Skeletal muscle satellite cell (primary cell): ENCODE measurements at regions not wholly inside any gene's neighbourhood (a gene's known extent, or its start where the extent isn't known, plus 50 kb on each side); places are given as distances from the start of the nearest gene placed in this dataset.

Experiments
- H3K27me3 ChIP-seq: 2 replicates; pipeline ENCODE4 v1.7.0; 2013; ENCODE audit warnings: low read length; ENCODE audit not compliant: control insufficient read depth, insufficient read depth
- H3K36me3 ChIP-seq: 2 replicates; pipeline ENCODE4 v1.7.0; 2013; ENCODE audit warnings: mild to moderate bottlenecking, control low read depth, low read length; ENCODE audit not compliant: insufficient read depth
- H3K4me1 ChIP-seq: 2 replicates; pipeline ENCODE4 v1.7.0; 2013; ENCODE audit warnings: low read length; ENCODE audit not compliant: control insufficient read depth, insufficient read depth
- H3K4me2 ChIP-seq: 2 replicates; pipeline ENCODE4 v1.7.0; 2013; ENCODE audit warnings: mild to moderate bottlenecking, low read length
- H3K4me3 ChIP-seq: 2 replicates; pipeline ENCODE4 v1.7.0; 2013; ENCODE audit warnings: low read length
- H3K9ac ChIP-seq: 2 replicates; pipeline ENCODE4 v1.7.0; 2013; ENCODE audit warnings: mild to moderate bottlenecking, low read depth, low read length, moderate library complexity
- H3K9me3 ChIP-seq: replicated peaks from 2 replicates; pipeline ENCODE4 v1.7.0; 2013; ENCODE audit warnings: mild to moderate bottlenecking, control low read depth, low read length

- no peaks in the 10 kb centered on the region for H3K27me3 ChIP-seq
- H3K4me2 ChIP-seq: no peak overlapping the region
- no peaks in the 10 kb centered on the region for H3K36me3 ChIP-seq
- H3K9ac ChIP-seq: no peak overlapping the region
- H3K4me3 ChIP-seq: no peak overlapping the region
- no peaks in the 10 kb centered on the region for H3K9me3 ChIP-seq
- H3K4me1 ChIP-seq: peaks cover 4% of the 10 kb centered on the region
These were observed 268.6 kb downstream of the SETD4 start for GRCh38 chr21:35791541-35792325.

GRCh38 chr21:35783721-35784120, 276.6 kb downstream of the SETD4 start:
- Histone ChIP-seq H3K4me2 (no peak overlapping the region), H3K36me3 (no peaks in the 10 kb centered on the region), H3K4me3 (no peak overlapping the region), H3K4me1 (peaks cover 17% of the 10 kb centered on the region), H3K9me3 (no peaks in the 10 kb centered on the region), H3K27me3 (no peaks in the 10 kb centered on the region), H3K9ac (no peak overlapping the region)

GRCh38 chr21:35782667-35783066, 277.7 kb downstream of the SETD4 start:
- no peak overlapping the region for H3K9ac ChIP-seq
- H3K27me3 ChIP-seq: no peaks in the 10 kb centered on the region
- no peak overlapping the region for H3K4me2 ChIP-seq

GRCh38 chr21:35780983-35781382, 279.3 kb downstream of the SETD4 start:
- H3K4me3 ChIP-seq: no peak overlapping the region

More at GRCh38 chr21:35782667-35783066, 277.7 kb downstream of the SETD4 start:
- H3K4me3 ChIP-seq: no peak overlapping the region
- peaks cover 17% of the 10 kb centered on the region for H3K4me1 ChIP-seq
- peaks cover 9% of the 10 kb centered on the region for H3K9me3 ChIP-seq
- H3K36me3 ChIP-seq: no peaks in the 10 kb centered on the region

GRCh38 chr21:35779690-35780570, 280.4 kb downstream of the SETD4 start:
- Histone ChIP-seq H3K4me3 (peak overlapping the region; percentile 3), H3K4me1 (peaks cover 17% of the 10 kb centered on the region), H3K36me3 (no peaks in the 10 kb centered on the region), H3K9me3 (peaks cover 9% of the 10 kb centered on the region), H3K4me2 (peak overlapping the region; percentile 42), H3K27me3 (no peaks in the 10 kb centered on the region), H3K9ac (peak overlapping the region; percentile 55)

More at GRCh38 chr21:35780983-35781382, 279.3 kb downstream of the SETD4 start:
- H3K27me3 ChIP-seq: no peaks in the 10 kb centered on the region
- peaks cover 17% of the 10 kb centered on the region for H3K4me1 ChIP-seq
- peaks cover 9% of the 10 kb centered on the region for H3K9me3 ChIP-seq
- no peak overlapping the region for H3K4me2 ChIP-seq
- H3K9ac ChIP-seq: no peak overlapping the region
- H3K36me3 ChIP-seq: no peaks in the 10 kb centered on the region

GRCh38 chr21:35779167-35779566, 281.2 kb downstream of the SETD4 start:
- Histone ChIP-seq H3K9ac (peak overlapping the region; percentile 33), H3K4me3 (no peak overlapping the region), H3K4me1 (peaks cover 17% of the 10 kb centered on the region), H3K27me3 (no peaks in the 10 kb centered on the region), H3K4me2 (peak overlapping the region; percentile 34), H3K36me3 (no peaks in the 10 kb centered on the region), H3K9me3 (peaks cover 9% of the 10 kb centered on the region)

- peaks cover 9% of the 10 kb centered on the region for H3K9me3 ChIP-seq
- H3K36me3 ChIP-seq: no peaks in the 10 kb centered on the region
- no peak overlapping the region for H3K9ac ChIP-seq
- H3K4me2 ChIP-seq: no peak overlapping the region
- H3K27me3 ChIP-seq: no peaks in the 10 kb centered on the region
- no peak overlapping the region for H3K4me3 ChIP-seq
- H3K4me1 ChIP-seq: peaks cover 31% of the 10 kb centered on the region
These were observed 283.2 kb downstream of the SETD4 start for GRCh38 chr21:35777081-35777480.

GRCh38 chr21:35775778-35776544, 284.4 kb downstream of the SETD4 start:
- Histone ChIP-seq H3K27me3 (no peaks in the 10 kb centered on the region), H3K36me3 (no peaks in the 10 kb centered on the region), H3K4me2 (no peak overlapping the region), H3K4me3 (no peak overlapping the region), H3K9me3 (peaks cover 9% of the 10 kb centered on the region), H3K4me1 (peaks cover 34% of the 10 kb centered on the region), H3K9ac (no peak overlapping the region)

GRCh38 chr21:35770101-35770945, 290.0 kb downstream of the SETD4 start:
- Histone ChIP-seq H3K4me2 (no peak overlapping the region), H3K36me3 (no peaks in the 10 kb centered on the region), H3K9me3 (no peaks in the 10 kb centered on the region), H3K9ac (no peak overlapping the region), H3K4me1 (peaks cover 18% of the 10 kb centered on the region), H3K4me3 (no peak overlapping the region), H3K27me3 (no peaks in the 10 kb centered on the region)

- no peak overlapping the region for H3K9ac ChIP-seq
- peaks cover 15% of the 10 kb centered on the region for H3K4me1 ChIP-seq
- no peaks in the 10 kb centered on the region for H3K36me3 ChIP-seq
- no peak overlapping the region for H3K4me2 ChIP-seq
- no peaks in the 10 kb centered on the region for H3K9me3 ChIP-seq
- no peaks in the 10 kb centered on the region for H3K27me3 ChIP-seq
- no peak overlapping the region for H3K4me3 ChIP-seq
These were observed 292.1 kb downstream of the SETD4 start for GRCh38 chr21:35768187-35768586.
